GM19395 (cell line): ENCODE measurements at regions not wholly inside any gene's neighbourhood (a gene's known extent, or its start where the extent isn't known, plus 50 kb on each side); places are given as distances from the start of the nearest gene placed in this dataset.
A peak's percentile ranks its signal among the peaks of the same experiment; 100 is the strongest.
"Not testable (repeated sequence)": the region's sequence is repeated elsewhere in the genome, so short reads cannot be mapped to it uniquely, and the experiment has no call there.

Source experiments
- ATAC-seq: cut with Tn5 transposase; IDR thresholded peaks from one replicate; pipeline ENCODE4 v1.9.1; 2021; ENCODE audit warnings: mild to moderate bottlenecking, moderate library complexity; ENCODE audit not compliant: unreplicated experiment

- no peak for ATAC-seq
These were observed 220.8 kb downstream of the ZNF621 start for GRCh38 chr3:40745381-40746106.

DNA sequence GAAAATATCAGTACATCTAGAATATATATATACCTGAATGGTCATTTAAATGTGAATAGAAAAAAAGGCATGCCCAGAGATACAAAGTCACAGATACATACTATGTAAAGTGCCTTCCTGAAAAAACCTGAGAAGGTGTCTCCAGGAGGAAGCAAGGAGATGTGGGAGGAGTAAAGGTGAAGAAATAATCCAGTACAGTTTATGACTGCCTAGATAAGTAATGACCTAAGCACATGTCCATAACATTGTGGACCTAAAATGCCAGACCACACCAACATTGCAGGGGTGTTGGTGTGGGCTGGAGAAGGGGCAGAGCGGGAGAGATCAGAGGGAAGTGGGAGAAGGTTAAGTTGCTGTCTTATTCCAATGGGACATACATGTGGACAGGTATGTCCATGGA, 226.9 kb downstream of the ZNF621 start:
- no peak for ATAC-seq

DNA sequence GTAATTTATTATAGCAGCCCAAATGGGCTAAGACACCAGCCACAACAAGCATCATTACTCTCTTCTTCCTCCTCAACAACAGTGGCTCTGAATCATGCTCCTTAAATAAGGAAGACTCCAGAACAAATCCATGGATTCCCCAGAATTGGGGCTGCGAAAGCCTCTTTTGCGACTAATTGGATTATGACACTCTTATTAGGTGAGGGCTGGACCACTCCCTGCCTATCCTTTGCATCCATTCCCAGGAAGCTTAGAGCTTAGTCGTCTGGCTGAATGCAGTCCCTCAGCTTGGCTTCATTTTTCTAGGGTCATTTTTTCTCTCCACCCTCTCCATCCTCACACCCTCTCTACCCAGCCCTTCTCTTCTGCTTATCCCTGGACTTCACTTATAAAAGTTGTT, 227.7 kb downstream of the ZNF621 start:
- no peak for ATAC-seq

DNA sequence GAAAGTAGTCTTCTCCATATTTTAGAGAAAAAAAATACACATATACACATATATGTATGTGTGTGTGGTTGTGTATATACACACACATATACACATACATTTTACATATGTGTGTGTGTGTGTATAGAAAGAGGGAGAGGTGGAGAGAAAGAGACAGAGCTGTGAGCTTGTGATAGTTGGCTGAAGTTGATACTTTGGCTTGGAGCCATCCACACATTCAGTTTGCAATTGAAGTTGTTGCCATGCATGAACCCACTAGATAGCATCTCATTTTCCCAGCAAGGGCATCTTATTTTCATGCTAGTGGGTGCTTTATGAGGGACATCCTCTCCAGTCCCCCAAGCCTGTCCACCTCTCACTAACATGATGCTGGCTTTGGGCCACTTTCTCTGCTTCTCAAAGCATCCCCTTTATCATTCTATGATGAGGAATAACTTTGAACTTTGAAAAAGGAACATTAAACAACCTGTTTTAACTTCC, 228.6 kb downstream of the ZNF621 start:
- ATAC-seq = no peak

DNA sequence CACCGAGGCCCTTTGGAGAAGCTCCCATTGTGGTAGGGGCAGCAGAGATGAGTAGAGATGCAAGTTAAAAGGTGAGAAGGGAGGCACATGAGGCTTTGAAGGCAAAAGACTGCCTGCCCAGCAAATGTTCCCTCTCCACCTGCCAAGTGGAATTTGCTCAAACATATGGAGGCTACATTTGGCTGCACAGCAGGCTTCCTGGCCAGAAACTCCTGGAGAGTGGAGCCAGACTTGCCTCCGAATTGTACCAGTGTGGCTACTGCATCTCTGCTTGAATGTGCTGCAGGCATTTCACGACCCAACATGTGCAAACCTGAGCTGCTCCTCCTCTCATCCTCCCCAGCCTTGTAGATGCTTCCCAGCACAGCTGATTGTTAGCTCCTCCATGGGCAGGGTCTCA, 229.2 kb downstream of the ZNF621 start:
- no peak for ATAC-seq

DNA sequence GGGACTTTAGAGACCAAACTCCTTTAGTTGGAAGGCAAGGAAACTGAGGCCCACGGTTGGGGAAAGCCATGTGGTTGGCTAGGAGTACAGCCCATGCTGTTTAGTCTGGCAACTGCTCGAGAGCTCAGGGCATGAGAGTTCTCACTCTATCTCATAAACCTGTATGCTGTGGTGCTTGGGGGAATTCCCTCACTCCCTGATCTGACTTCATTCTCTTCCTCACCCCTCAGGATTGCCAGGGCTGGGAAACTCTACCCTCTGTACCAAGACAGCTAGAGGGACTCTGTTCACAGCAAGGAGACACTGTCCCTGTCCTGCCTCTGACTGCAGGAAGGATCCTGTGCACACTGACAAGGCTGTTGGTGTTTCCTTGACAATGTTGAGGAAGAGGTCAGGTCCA, 230.2 kb downstream of the ZNF621 start:
- no peak for ATAC-seq

DNA sequence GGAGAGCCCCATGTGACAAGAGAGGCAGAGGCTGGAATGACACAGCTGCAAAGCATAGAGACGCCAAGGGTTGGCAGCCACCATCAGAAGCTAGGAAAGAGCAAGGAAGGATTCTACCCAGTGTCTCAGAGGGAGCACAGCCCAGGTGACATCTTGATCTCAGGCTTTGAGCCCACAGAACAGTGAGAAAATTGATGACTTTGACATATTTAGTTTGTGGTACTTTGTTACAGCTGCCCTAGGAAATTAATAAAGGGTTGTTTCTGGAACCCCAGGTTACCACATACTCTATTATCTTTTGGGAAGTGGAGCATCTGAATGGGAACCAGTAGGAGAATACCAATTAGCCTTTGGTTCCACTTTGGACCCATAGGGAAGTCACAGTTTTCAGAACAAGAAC, 231.7 kb downstream of the ZNF621 start:
- no peak for ATAC-seq

DNA sequence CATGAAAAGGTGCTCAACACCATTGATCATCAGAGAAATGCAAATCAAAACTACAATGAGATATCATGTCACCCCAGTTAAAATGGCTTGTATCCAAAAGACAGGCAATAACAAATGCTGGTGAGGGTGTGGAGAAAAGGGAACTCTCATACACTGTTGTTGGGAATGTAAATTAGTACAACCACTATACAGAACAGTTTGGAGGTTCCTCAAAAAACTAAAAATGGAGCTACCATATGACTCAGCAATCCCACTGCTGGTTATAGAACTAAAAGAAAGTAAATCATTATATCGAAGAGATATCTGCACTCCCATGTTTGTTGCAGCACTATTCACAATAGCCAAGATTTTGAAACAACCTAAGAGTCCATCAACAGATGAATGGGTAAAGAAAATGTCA, 238.0 kb downstream of the ZNF621 start:
- ATAC-seq = not testable (repeated sequence)

- no peak for ATAC-seq
These were observed 239.0 kb downstream of the ZNF621 start for GRCh38 chr3:40763807-40764206.

DNA sequence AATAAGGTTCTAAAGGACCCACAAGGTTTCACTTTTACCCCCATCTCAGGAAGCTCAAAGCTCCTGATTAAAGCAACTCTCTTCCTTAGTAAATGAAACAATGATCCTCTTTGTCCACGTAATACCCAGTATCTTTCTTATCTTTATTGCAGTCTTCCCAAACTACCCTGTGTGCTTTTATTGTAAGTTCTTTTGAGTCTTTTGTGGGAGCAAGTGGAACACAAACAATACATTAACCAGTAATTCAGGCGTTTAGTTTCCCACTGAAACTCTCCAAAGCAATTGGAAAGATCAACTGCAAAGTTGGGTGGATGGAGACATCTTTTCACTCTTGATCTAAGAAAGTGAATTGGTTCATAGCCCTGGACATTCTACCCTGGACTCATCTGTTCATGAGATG, 240.0 kb downstream of the ZNF621 start:
- ATAC-seq = no peak

DNA sequence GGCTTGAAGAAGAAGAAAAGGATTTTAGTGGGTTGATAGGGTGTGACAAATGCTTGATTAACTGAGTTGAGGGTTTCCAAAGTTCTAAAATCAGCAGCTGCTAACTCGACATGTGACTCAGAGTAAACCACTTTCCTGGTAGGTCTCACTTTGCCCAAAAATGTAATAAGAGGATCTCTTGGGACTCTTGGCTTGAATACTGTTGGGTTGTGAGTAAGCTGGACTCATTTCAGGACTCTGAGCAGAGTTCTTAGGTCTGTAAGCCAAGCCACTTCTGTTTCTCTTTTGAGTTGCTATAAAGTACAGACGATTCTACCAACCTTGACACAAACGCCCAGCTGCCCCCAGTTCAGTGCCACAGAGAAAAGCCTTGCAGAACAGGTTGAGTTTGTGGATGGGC, 241.1 kb downstream of the ZNF621 start:
- peak; percentile 67 for ATAC-seq

GRCh38 chr3:40766396-40766795, 241.6 kb downstream of the ZNF621 start:
- peak; percentile 39 for ATAC-seq

GRCh38 chr3:40768046-40768445, 243.3 kb downstream of the ZNF621 start:
- ATAC-seq = no peak

- no peak for ATAC-seq
These were observed 243.8 kb downstream of the ZNF621 start for GRCh38 chr3:40768536-40768935.

DNA sequence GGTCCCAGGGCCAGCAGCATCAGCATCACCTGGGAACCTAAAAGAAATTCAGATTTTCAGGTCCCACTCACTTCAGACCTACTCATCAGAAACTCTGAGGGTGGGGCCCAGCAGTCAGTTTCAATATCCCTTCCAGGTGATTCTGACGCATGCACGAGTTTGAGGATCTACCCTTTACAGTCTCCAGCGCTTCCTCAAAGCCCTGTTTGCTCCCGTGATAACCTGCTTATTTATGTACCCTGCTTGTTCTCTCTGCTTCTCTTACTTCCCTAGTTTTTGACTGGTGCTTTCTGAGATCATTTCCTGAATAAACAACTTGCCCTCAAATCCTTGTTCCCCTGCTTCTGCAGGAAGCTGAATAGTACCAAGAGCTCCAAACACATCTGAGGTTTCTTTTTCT, 245.3 kb downstream of the ZNF621 start:
- no peak for ATAC-seq

DNA sequence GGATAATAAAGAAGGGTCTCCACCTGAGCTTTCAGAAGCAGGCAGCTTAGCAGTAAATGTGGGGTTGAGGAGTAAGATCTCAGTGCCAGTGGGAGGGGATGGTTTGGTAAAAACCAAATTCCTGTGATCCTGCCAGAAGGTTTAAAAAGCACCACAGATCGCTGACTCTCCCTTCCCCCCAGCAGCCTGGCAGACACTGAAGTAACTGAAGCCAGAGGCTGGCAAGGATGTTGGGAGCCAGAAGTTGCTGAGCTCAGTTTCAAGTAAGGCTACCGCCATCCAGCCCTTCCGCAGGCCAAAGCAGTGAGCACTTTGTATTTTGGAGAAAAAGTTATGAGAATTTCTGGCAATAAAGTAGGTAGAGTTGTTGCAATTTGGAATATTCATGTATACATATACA, 246.4 kb downstream of the ZNF621 start:
- no peak for ATAC-seq

- ATAC-seq = no peak
These were observed 254.3 kb downstream of the ZNF621 start for GRCh38 chr3:40779039-40779438.

DNA sequence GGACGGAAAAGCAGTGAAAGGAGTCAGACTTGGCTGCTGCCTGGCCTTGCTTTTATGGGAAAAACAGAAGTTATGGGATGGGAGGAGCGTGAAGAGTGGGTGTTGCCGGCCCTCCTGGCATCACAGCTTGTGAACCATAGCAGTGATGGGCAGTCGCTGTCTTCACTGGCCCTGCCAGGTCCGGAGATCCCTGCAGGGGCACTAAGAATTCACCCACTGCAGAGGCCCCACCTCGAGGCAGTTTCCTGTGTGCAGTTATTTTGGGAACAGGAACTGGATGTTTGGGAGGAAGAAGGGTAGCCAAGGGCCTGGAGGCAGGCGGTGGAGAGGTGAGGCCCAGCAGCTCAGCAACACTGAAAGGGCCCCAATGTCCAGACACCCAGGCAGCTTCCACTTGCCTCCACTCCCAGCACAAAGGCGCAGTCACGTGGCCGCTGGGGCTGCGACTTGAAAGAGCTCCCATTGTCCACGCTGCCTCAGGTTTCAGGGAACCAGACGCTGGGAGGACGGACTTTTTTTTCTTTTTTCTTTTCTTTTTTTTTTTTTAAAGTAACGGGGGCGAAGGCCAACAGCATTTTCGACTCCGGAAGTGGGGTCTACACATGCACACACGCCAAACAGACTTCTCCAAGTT, 255.6 kb downstream of the ZNF621 start:
- ATAC-seq = no peak

DNA sequence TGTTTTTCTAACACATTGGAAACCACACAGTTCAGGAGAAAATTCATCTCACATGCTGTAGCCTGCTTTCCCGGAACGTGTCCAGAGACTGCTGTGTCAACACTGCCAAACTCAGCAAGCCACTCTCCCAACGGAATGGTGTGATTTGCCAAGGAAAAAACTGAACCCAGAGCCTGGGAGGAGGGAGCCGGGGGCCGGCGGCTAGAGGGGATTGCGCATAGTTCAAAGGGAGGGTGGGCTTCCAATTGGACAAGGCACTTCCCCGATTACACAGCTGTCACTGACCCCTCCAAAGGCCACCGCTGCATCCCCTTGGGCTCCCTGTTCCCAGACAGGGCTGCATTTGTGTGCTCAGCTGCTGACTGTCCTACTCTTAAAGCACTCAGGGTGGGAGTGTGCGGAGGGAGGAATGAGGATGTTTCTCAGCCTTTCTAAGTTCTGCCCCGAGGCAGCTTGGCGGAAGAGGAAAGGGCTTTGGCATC, 256.2 kb downstream of the ZNF621 start:
- ATAC-seq = no peak

GRCh38 chr3:40782111-40782721, 257.5 kb downstream of the ZNF621 start:
- ATAC-seq = no peak

GRCh38 chr3:40790746-40791145, 266.0 kb downstream of the ZNF621 start:
- no peak for ATAC-seq

DNA sequence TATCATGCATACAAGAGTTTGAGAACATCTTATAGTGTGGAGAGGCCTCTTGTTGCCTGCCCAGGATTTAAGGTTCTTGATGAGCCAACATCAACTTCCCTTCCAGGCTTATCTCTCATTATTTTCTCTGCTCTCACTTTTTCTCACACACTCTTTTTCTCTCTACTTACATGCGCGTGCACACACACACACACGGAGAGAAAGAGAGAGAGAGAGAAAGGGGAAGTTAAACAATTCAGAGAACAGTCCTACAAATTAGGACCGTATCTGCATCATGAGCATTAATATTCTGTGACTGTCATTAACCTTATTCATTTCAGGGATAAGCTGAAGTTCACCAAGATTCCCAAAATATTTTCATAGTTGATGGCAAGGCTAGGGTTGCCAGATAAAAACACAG, 269.0 kb downstream of the ZNF621 start:
- ATAC-seq = no peak
